ENCODE measurements at regions not wholly inside any gene's neighbourhood (a gene's known extent, or its start where the extent isn't known, plus 50 kb on each side); places are given as distances from the start of the nearest gene placed in this dataset.

DNA sequence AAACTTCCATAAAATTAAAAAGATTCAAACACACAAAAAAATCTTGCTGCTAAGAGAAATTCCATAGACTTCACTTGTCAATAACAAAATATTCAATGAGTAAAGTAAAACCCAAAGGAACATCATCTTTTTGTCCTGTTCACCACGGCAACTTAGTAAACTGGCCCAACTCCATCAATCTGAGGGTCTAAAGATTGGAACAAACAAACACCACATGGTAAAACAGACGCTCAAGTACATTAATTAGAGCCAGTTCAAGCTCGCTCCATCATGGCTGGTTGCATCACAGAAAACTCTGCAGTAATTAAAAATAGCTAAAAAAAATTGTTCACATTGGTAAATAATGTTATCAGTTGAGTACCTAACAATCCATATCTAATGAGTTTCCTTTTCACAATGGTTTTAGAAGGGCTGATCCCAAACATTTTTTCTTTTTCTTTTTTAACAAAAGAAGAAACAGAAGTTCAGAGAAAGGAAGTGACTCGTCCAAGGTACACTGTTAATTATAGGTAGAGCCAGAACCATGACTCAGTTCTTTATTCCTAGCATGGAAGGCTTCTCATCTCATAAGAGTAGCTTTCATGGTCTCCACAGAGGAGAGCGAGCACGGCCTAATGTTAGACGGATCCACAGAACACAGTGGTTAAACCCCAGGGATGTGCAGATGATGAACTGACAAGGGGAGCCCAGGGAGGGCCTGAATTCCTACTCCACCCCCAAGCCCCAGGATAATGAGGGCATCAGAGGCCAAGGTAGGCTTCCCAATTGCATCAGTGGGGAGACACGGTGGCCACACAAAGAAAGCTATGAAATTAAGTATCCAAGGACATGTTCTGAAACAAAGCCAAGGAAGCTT is 79.2 kb upstream of the ARHGEF3 start:
- TF ChIP-seq, protein P1, sequence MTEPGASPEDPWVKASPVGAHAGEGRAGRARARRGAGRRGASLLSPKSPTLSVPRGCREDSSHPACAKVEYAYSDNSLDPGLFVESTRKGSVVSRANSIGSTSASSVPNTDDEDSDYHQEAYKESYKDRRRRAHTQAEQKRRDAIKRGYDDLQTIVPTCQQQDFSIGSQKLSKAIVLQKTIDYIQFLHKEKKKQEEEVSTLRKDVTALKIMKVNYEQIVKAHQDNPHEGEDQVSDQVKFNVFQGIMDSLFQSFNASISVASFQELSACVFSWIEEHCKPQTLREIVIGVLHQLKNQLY (CRISPR knock-in tag; IDR thresholded peaks at IDR 0.05), result no peak
- TF ChIP-seq, protein P2, sequence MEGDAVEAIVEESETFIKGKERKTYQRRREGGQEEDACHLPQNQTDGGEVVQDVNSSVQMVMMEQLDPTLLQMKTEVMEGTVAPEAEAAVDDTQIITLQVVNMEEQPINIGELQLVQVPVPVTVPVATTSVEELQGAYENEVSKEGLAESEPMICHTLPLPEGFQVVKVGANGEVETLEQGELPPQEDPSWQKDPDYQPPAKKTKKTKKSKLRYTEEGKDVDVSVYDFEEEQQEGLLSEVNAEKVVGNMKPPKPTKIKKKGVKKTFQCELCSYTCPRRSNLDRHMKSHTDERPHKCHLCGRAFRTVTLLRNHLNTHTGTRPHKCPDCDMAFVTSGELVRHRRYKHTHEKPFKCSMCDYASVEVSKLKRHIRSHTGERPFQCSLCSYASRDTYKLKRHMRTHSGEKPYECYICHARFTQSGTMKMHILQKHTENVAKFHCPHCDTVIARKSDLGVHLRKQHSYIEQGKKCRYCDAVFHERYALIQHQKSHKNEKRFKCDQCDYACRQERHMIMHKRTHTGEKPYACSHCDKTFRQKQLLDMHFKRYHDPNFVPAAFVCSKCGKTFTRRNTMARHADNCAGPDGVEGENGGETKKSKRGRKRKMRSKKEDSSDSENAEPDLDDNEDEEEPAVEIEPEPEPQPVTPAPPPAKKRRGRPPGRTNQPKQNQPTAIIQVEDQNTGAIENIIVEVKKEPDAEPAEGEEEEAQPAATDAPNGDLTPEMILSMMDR (IDR thresholded peaks at IDR 0.05), result no peak
- no peak for TF ChIP-seq CREM (CRISPR knock-in tag; IDR thresholded peaks at IDR 0.05)
